KMS-11 (cell line): ENCODE measurements at regions not wholly inside any gene's neighbourhood (a gene's known extent, or its start where the extent isn't known, plus 50 kb on each side); places are given as distances from the start of the nearest gene placed in this dataset.
"Not testable (repeated sequence)": the region's sequence is repeated elsewhere in the genome, so short reads cannot be mapped to it uniquely, and the experiment has no call there.

Experiments used
- H2AFZ ChIP-seq: fragments of 200-600 bp; sonication (generic); 2 replicates; pipeline ENCODE4 v1.6.1; 2016; ENCODE audit warnings: antibody characterized with exemption, mixed run types, low read depth
- H3K27ac ChIP-seq: fragments of 200-600 bp; sonication (generic); 2 replicates; pipeline ENCODE4 v1.6.1; 2016; ENCODE audit warnings: mild to moderate bottlenecking, mixed run types
- H3K27me3 ChIP-seq: fragments of 200-600 bp; sonication (generic); 2 replicates; pipeline ENCODE4 v1.6.1; 2017; ENCODE audit warnings: mild to moderate bottlenecking, low read depth, mixed run types, moderate library complexity; ENCODE audit not compliant: insufficient read depth
- H3K36me3 ChIP-seq: fragments of 200-600 bp; sonication (generic); 2 replicates; pipeline ENCODE4 v1.6.1; 2017; ENCODE audit warnings: mild to moderate bottlenecking, mixed run types; ENCODE audit not compliant: insufficient read depth
- H3K4me1 ChIP-seq: fragments of 200-600 bp; sonication (generic); 2 replicates; pipeline ENCODE4 v1.6.1; 2016; ENCODE audit warnings: mild to moderate bottlenecking, low read depth, mixed run types; ENCODE audit not compliant: poor library complexity, severe bottlenecking
- H3K4me2 ChIP-seq: fragments of 200-600 bp; sonication (generic); 2 replicates; pipeline ENCODE4 v1.7.0; 2016; ENCODE audit warnings: mild to moderate bottlenecking, mixed run types
- H3K4me3 ChIP-seq: fragments of 200-600 bp; sonication (generic); IDR thresholded peaks from 2 replicates; pipeline ENCODE4 v1.6.1; 2017; ENCODE audit warnings: low read depth, low read length, mixed read lengths; ENCODE audit not compliant: insufficient read depth
- H3K79me2 ChIP-seq: fragments of 200-600 bp; sonication (generic); 2 replicates; pipeline ENCODE4 v1.6.1; 2016; ENCODE audit warnings: low read depth, mixed run types; ENCODE audit not compliant: insufficient read depth
- H3K9ac ChIP-seq: fragments of 200-600 bp; sonication (generic); 2 replicates; pipeline ENCODE4 v1.6.1; 2016; ENCODE audit warnings: mild to moderate bottlenecking, mixed run types
- H4K20me1 ChIP-seq: fragments of 200-600 bp; sonication (generic); 2 replicates; pipeline ENCODE4 v1.6.1; 2016; ENCODE audit warnings: mild to moderate bottlenecking, mixed run types; ENCODE audit not compliant: insufficient read depth
- CTCF ChIP-seq: fragments of 200-600 bp; sonication (generic); conservative IDR thresholded peaks from 2 replicates; pipeline ENCODE4 v1.6.1; 2017; ENCODE audit warnings: low read depth, mild to moderate bottlenecking, antibody characterized with exemption, low read length, moderate library complexity, mixed read lengths

GRCh38 chr14:99035268-99035667, 236.7 kb downstream of the BCL11B start:
- Histone ChIP-seq H3K4me1 (no peaks in the 10 kb centered on the region), H3K9ac (no peak overlapping the region), H3K79me2 (no peaks in the 10 kb centered on the region), H3K27ac (no peak overlapping the region), H3K36me3 (no peaks in the 10 kb centered on the region), H3K4me2 (no peak overlapping the region), H2AFZ (no peak overlapping the region), H4K20me1 (no peaks in the 10 kb centered on the region), H3K27me3 (no peaks in the 10 kb centered on the region), H3K4me3 (no peak overlapping the region)
- no peak for TF ChIP-seq CTCF

- Histone ChIP-seq H3K4me1 (no peaks in the 10 kb centered on the region), H2AFZ (no peak overlapping the region), H4K20me1 (no peaks in the 10 kb centered on the region), H3K27ac (no peak overlapping the region), H3K9ac (no peak overlapping the region), H3K36me3 (no peaks in the 10 kb centered on the region), H3K4me3 (no peak overlapping the region), H3K4me2 (no peak overlapping the region), H3K79me2 (no peaks in the 10 kb centered on the region), H3K27me3 (no peaks in the 10 kb centered on the region)
- TF ChIP-seq CTCF = no peak
Observed at GRCh38 chr14:99035712-99036610, 236.0 kb downstream of the BCL11B start.

- Histone ChIP-seq H3K4me3 (no peak overlapping the region), H3K36me3 (no peaks in the 10 kb centered on the region), H3K27ac (no peak overlapping the region), H3K27me3 (no peaks in the 10 kb centered on the region), H3K9ac (no peak overlapping the region), H3K4me1 (no peaks in the 10 kb centered on the region), H3K4me2 (no peak overlapping the region), H3K79me2 (no peaks in the 10 kb centered on the region), H4K20me1 (no peaks in the 10 kb centered on the region), H2AFZ (no peak overlapping the region)
- no peak for TF ChIP-seq CTCF
Observed at GRCh38 chr14:99036611-99037293, 235.2 kb downstream of the BCL11B start.

- not testable (repeated sequence) for H3K4me2 ChIP-seq, H3K4me1 ChIP-seq, H3K4me3 ChIP-seq, H3K27ac ChIP-seq, H3K9ac ChIP-seq, H3K36me3 ChIP-seq, H2AFZ ChIP-seq, H3K27me3 ChIP-seq, H3K79me2 ChIP-seq, H4K20me1 ChIP-seq
Observed at GRCh38 chr14:99037326-99037725, 234.7 kb downstream of the BCL11B start.
